Activated naive CD4-positive, alpha-beta T cell treated with anti-CD3 and anti-CD28 coated beads for 36 hours (primary cell): ENCODE measurements at regions not wholly inside any gene's neighbourhood (a gene's known extent, or its start where the extent isn't known, plus 50 kb on each side); places are given as distances from the start of the nearest gene placed in this dataset.

Experiments
- CTCF ChIA-PET: fragments of 350-600 bp; sonication (Branson Sonifier 250); formaldehyde crosslinking; loops from one replicate; lab custom pipeline; 2021; ENCODE audit warnings: antibody characterized with exemption; lab: Charles Lee
- DNase-seq: peaks from one replicate; pipeline ENCODE4 v3.0.0-alpha.2; 2020
- H3K27ac Mint-ChIP-seq: one replicate; pipeline ENCODE4 v1.8.0; 2021; ENCODE audit warnings: mild to moderate bottlenecking, mixed read lengths
- H3K27me3 Mint-ChIP-seq: one replicate; pipeline ENCODE4 v1.8.0; 2021; ENCODE audit warnings: low read depth, mixed read lengths
- H3K36me3 Mint-ChIP-seq: one replicate; pipeline ENCODE4 v1.8.0; 2021; ENCODE audit warnings: low read depth, mixed read lengths
- H3K4me1 Mint-ChIP-seq: one replicate; pipeline ENCODE4 v1.8.0; 2021; ENCODE audit warnings: low read depth, mixed read lengths
- H3K4me3 Mint-ChIP-seq: one replicate; pipeline ENCODE4 v1.8.0; 2021; ENCODE audit warnings: mild to moderate bottlenecking, moderate library complexity, mixed read lengths
- H3K9me3 Mint-ChIP-seq: one replicate; pipeline ENCODE4 v1.8.0; 2021; ENCODE audit warnings: mixed read lengths
- intact Hi-C: fragments of 100-400 bp; cut with micrococcal nuclease; formaldehyde crosslinking; loops from one replicate; pipeline ENCODE4 v1.15.1; 2023

- no peak overlapping the region for H3K27ac Mint-ChIP-seq
- H3K36me3 Mint-ChIP-seq: no peaks in the 10 kb centered on the region
- H3K9me3 Mint-ChIP-seq: no peaks in the 10 kb centered on the region
- no peak for DNase-seq
- H3K4me3 Mint-ChIP-seq: no peak overlapping the region
- peaks cover 9% of the 10 kb centered on the region for H3K27me3 Mint-ChIP-seq
- H3K4me1 Mint-ChIP-seq: no peaks in the 10 kb centered on the region
- intact Hi-C loops: no loop called here
- CTCF ChIA-PET: interaction anchor here (2.1 kb wide), 1 partner anchor 10 kb away, joined by 8 read pairs; no protein-coding TSS in a partner anchor
These were observed 51.6 kb upstream of the HAO2 start for GRCh38 chr1:119316870-119317416.

- Mint-ChIP-seq H3K27me3 (peaks cover 5% of the 10 kb centered on the region), H3K4me1 (no peaks in the 10 kb centered on the region), H3K27ac (no peak overlapping the region), H3K9me3 (no peaks in the 10 kb centered on the region), H3K4me3 (no peak overlapping the region), H3K36me3 (no peaks in the 10 kb centered on the region)
- CTCF ChIA-PET: interaction anchor here (2.1 kb wide), 1 partner anchor 8 kb away, joined by 8 read pairs; no protein-coding TSS in a partner anchor
- DNase-seq: no peak
- intact Hi-C loops: no loop called here
These were observed 49.9 kb upstream of the HAO2 start for GRCh38 chr1:119318466-119319309.
